ENCODE measurements at regions not wholly inside any gene's neighbourhood (a gene's known extent, or its start where the extent isn't known, plus 50 kb on each side); places are given as distances from the start of the nearest gene placed in this dataset.

GRCh38 chr5:106768392-106768791, 902.3 kb downstream of the EFNA5 start:
- no peak overlapping the region for H3K4me3 ChIP-seq (ENCODE audit: low read length)
- Mint-ChIP-seq H3K27me3 (ENCODE audit: low read depth in 2 of 2) (no peaks in the 10 kb centered on the region), H3K36me3 (no peaks in the 10 kb centered on the region)

DNA sequence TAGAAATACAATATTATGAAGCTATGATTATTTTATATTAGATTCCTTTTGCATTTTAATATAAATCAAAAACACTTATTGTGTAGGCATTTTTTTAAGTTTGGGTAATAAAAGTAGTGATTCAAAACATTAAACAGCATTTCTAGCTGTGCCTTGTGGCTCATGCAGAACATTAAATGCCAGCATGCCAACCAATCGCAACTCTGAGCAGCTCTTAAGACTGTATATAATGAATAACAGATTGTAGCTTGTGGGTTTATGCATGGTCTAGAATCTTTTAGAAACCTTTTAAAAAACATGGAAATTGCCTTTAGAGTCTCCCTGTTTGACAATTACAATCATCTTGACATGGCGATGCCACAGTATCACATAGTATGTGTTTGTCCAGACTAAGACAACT, 903.8 kb downstream of the EFNA5 start:
- Histone ChIP-seq H3K9me3 (ENCODE audit: control insufficient read depth, insufficient read depth, low read length) (no peaks in the 10 kb centered on the region), H3K27me3 (ENCODE audit: control insufficient read depth, insufficient read depth, low read length) (no peaks in the 10 kb centered on the region), H3K27ac (ENCODE audit: low read length) (no peak overlapping the region), H3K36me3 (ENCODE audit: control insufficient read depth, insufficient read depth, low read length) (no peaks in the 10 kb centered on the region), H3K4me3 (ENCODE audit: low read length) (no peak overlapping the region), H3K4me1 (ENCODE audit: control insufficient read depth, insufficient read depth, low read length) (no peaks in the 10 kb centered on the region)
- WGBS (ENCODE audit: insufficient coverage), result 88% methylated on average over 2 of the region's 2 CpGs
- intact Hi-C loops (cut with micrococcal nuclease), result no loop called here
- TF ChIP-seq, protein P1, sequence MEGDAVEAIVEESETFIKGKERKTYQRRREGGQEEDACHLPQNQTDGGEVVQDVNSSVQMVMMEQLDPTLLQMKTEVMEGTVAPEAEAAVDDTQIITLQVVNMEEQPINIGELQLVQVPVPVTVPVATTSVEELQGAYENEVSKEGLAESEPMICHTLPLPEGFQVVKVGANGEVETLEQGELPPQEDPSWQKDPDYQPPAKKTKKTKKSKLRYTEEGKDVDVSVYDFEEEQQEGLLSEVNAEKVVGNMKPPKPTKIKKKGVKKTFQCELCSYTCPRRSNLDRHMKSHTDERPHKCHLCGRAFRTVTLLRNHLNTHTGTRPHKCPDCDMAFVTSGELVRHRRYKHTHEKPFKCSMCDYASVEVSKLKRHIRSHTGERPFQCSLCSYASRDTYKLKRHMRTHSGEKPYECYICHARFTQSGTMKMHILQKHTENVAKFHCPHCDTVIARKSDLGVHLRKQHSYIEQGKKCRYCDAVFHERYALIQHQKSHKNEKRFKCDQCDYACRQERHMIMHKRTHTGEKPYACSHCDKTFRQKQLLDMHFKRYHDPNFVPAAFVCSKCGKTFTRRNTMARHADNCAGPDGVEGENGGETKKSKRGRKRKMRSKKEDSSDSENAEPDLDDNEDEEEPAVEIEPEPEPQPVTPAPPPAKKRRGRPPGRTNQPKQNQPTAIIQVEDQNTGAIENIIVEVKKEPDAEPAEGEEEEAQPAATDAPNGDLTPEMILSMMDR (IDR thresholded peaks at IDR 0.05), result no peak
- H3K27me3 Mint-ChIP-seq (ENCODE audit: low read depth in 2 of 2), result no peaks in the 10 kb centered on the region
- no peaks in the 10 kb centered on the region for H3K4me1 Mint-ChIP-seq
- H3K9me3 Mint-ChIP-seq, result no peaks in the 10 kb centered on the region
- no peak overlapping the region for H3K27ac Mint-ChIP-seq
- no peak overlapping the region for H3K4me3 Mint-ChIP-seq
- H3K36me3 Mint-ChIP-seq, result no peaks in the 10 kb centered on the region
- DNase-seq (no peak), ATAC-seq (no peak)

More at GRCh38 chr5:106768392-106768791, 902.3 kb downstream of the EFNA5 start:
- no peak overlapping the region for H3K27ac ChIP-seq (ENCODE audit: low read length)
- H3K9me3 Mint-ChIP-seq, result peaks cover 0 to 2% of the 10 kb centered on the region in 2 donors
- WGBS (ENCODE audit: insufficient coverage), result 95% methylated on average over 2 of the region's 4 CpGs
- intact Hi-C loops (cut with micrococcal nuclease), result no loop called here
- TF ChIP-seq, protein P1 (IDR thresholded peaks at IDR 0.05), result no peak
- no peaks in the 10 kb centered on the region for H3K4me1 ChIP-seq (ENCODE audit: control insufficient read depth, insufficient read depth, low read length)
- H3K9me3 ChIP-seq (ENCODE audit: control insufficient read depth, insufficient read depth, low read length), result no peaks in the 10 kb centered on the region
- DNase-seq (no peak), ATAC-seq (no peak)
- H3K27me3 ChIP-seq (ENCODE audit: control insufficient read depth, insufficient read depth, low read length), result no peaks in the 10 kb centered on the region
- H3K4me3 Mint-ChIP-seq, result no peak overlapping the region
- H3K27ac Mint-ChIP-seq, result no peak overlapping the region
- no peaks in the 10 kb centered on the region for H3K4me1 Mint-ChIP-seq
- no peaks in the 10 kb centered on the region for H3K36me3 ChIP-seq (ENCODE audit: control insufficient read depth, insufficient read depth, low read length)

- no peak for ATAC-seq
- 72% methylated on average over 3 of the region's 3 CpGs for WGBS (ENCODE audit: insufficient coverage)
- no peaks in the 10 kb centered on the region for H3K36me3 Mint-ChIP-seq
- H3K27ac ChIP-seq (ENCODE audit: low read length), result no peak overlapping the region
- no peak overlapping the region for H3K4me3 Mint-ChIP-seq
- no peaks in the 10 kb centered on the region for H3K4me1 Mint-ChIP-seq
- H3K27me3 Mint-ChIP-seq (ENCODE audit: low read depth in 2 of 2), result no peaks in the 10 kb centered on the region
- no peak overlapping the region for H3K4me3 ChIP-seq (ENCODE audit: low read length)
- no peak for DNase-seq
- no peaks in the 10 kb centered on the region for H3K27me3 ChIP-seq (ENCODE audit: control insufficient read depth, insufficient read depth, low read length)
- no peaks in the 10 kb centered on the region for H3K36me3 ChIP-seq (ENCODE audit: control insufficient read depth, insufficient read depth, low read length)
- TF ChIP-seq, protein P1 (IDR thresholded peaks at IDR 0.05), result no peak
- no peaks in the 10 kb centered on the region for H3K4me1 ChIP-seq (ENCODE audit: control insufficient read depth, insufficient read depth, low read length)
- H3K9me3 ChIP-seq (ENCODE audit: control insufficient read depth, insufficient read depth, low read length), result no peaks in the 10 kb centered on the region
- H3K9me3 Mint-ChIP-seq, result peaks cover 0 to 2% of the 10 kb centered on the region in 2 donors
- intact Hi-C loops (cut with micrococcal nuclease), result no loop called here
- H3K27ac Mint-ChIP-seq, result no peak overlapping the region
These were observed 911.2 kb downstream of the EFNA5 start for GRCh38 chr5:106759581-106759980.

DNA sequence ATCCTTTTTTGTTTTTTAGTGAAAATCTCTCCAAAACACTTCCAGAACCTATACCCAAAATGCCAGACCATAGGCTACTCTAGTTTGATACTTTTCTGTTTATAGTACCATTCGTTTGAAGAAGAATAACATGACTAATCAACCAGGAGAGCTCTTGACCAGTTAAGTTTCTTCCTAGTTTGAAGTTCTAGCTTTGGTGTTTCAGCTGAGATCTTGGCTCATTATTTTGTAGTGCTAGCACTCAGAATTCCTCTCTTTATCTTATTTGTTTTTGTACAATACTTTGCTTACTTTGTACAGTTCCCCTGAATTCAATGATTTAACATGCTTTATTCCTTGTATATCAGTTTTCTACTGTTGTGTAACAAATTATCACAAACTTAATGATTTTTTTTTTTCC, 911.6 kb downstream of the EFNA5 start:
- TF ChIP-seq, protein P1 (IDR thresholded peaks at IDR 0.05), result no peak
- ATAC-seq, result no peak
- DNase-seq, result no peak
- Histone ChIP-seq H3K27ac (ENCODE audit: low read length) (no peak overlapping the region), H3K9me3 (ENCODE audit: control insufficient read depth, insufficient read depth, low read length) (no peaks in the 10 kb centered on the region), H3K4me3 (ENCODE audit: low read length) (no peak overlapping the region), H3K4me1 (ENCODE audit: control insufficient read depth, insufficient read depth, low read length) (no peaks in the 10 kb centered on the region), H3K27me3 (ENCODE audit: control insufficient read depth, insufficient read depth, low read length) (no peaks in the 10 kb centered on the region), H3K36me3 (ENCODE audit: control insufficient read depth, insufficient read depth, low read length) (no peaks in the 10 kb centered on the region)
- WGBS (ENCODE audit: insufficient coverage), result 73% methylated on average over 1 of the region's 1 CpG
- Mint-ChIP-seq H3K27me3 (ENCODE audit: low read depth in 2 of 2) (no peaks in the 10 kb centered on the region), H3K4me1 (no peaks in the 10 kb centered on the region), H3K27ac (no peak overlapping the region), H3K36me3 (no peaks in the 10 kb centered on the region), H3K4me3 (no peak overlapping the region), H3K9me3 (peaks cover 0 to 2% of the 10 kb centered on the region in 2 donors)
- intact Hi-C loops (cut with micrococcal nuclease), result no loop called here

All from natural killer cell (primary cell).